ENCODE measurements at regions not wholly inside any gene's neighbourhood (a gene's known extent, or its start where the extent isn't known, plus 50 kb on each side); places are given as distances from the start of the nearest gene placed in this dataset.

- no peaks in the 10 kb centered on the region for H3K36me3 Mint-ChIP-seq
- no peaks in the 10 kb centered on the region for H3K9me3 Mint-ChIP-seq
- DNase-seq (ENCODE audit: low spot score in 2 of 2) = no peak
These were observed 768.4 kb downstream of the LTN1 start for GRCh38 chr21:28224191-28224726.

GRCh38 chr21:28221984-28222383, 770.7 kb downstream of the LTN1 start:
- Mint-ChIP-seq H3K27me3 (no peaks in the 10 kb centered on the region), H3K4me3 (no peak overlapping the region), H3K36me3 (no peaks in the 10 kb centered on the region), H3K27ac (no peak overlapping the region), H3K4me1 (no peaks in the 10 kb centered on the region), H3K9me3 (peaks cover 3% of the 10 kb centered on the region)
- DNase-seq (ENCODE audit: low spot score in 2 of 2) (no peak), ATAC-seq (ENCODE audit: low read depth) (no peak)

More at GRCh38 chr21:28224191-28224726, 768.4 kb downstream of the LTN1 start:
- ATAC-seq (ENCODE audit: low read depth) = no peak
- no peak overlapping the region for H3K27ac Mint-ChIP-seq
- H3K27me3 Mint-ChIP-seq = no peaks in the 10 kb centered on the region
- H3K4me3 Mint-ChIP-seq = no peak overlapping the region
- H3K4me1 Mint-ChIP-seq = no peaks in the 10 kb centered on the region

GRCh38 chr21:28220680-28221079, 772.0 kb downstream of the LTN1 start:
- H3K4me1 Mint-ChIP-seq = no peaks in the 10 kb centered on the region
- ATAC-seq (ENCODE audit: low read depth) (no peak), DNase-seq (ENCODE audit: low spot score in 2 of 2) (no peak)
- H3K36me3 Mint-ChIP-seq = no peaks in the 10 kb centered on the region
- no peak overlapping the region for H3K27ac Mint-ChIP-seq
- no peaks in the 10 kb centered on the region for H3K27me3 Mint-ChIP-seq
- peaks cover 3% of the 10 kb centered on the region for H3K9me3 Mint-ChIP-seq
- no peak overlapping the region for H3K4me3 Mint-ChIP-seq

- Mint-ChIP-seq H3K9me3 (peaks cover 3% of the 10 kb centered on the region), H3K4me1 (no peaks in the 10 kb centered on the region), H3K27me3 (peaks cover 1% of the 10 kb centered on the region), H3K27ac (no peak overlapping the region), H3K36me3 (no peaks in the 10 kb centered on the region), H3K4me3 (no peak overlapping the region)
- ATAC-seq (ENCODE audit: low read depth) = no peak
- no peak for DNase-seq (ENCODE audit: low spot score in 2 of 2)
These were observed 775.6 kb downstream of the LTN1 start for GRCh38 chr21:28216976-28217523.

GRCh38 chr21:28215214-28215954, 777.3 kb downstream of the LTN1 start:
- H3K36me3 Mint-ChIP-seq = no peaks in the 10 kb centered on the region
- DNase-seq (ENCODE audit: low spot score in 2 of 2) = no peak

GRCh38 chr21:28214786-28215185, 777.9 kb downstream of the LTN1 start:
- Mint-ChIP-seq H3K4me1 (no peaks in the 10 kb centered on the region), H3K27ac (no peak overlapping the region), H3K36me3 (no peaks in the 10 kb centered on the region), H3K27me3 (peaks cover 1% of the 10 kb centered on the region), H3K9me3 (peaks cover 3% of the 10 kb centered on the region), H3K4me3 (no peak overlapping the region)
- DNase-seq (ENCODE audit: low spot score in 2 of 2) (no peak), ATAC-seq (ENCODE audit: low read depth) (no peak)

More at GRCh38 chr21:28215214-28215954, 777.3 kb downstream of the LTN1 start:
- Mint-ChIP-seq H3K4me3 (no peak overlapping the region), H3K27me3 (peaks cover 1% of the 10 kb centered on the region), H3K27ac (no peak overlapping the region), H3K9me3 (peaks cover 3% of the 10 kb centered on the region), H3K4me1 (no peaks in the 10 kb centered on the region)
- no peak for ATAC-seq (ENCODE audit: low read depth)

GRCh38 chr21:28213261-28213660, 779.4 kb downstream of the LTN1 start:
- Mint-ChIP-seq H3K27ac (no peak overlapping the region), H3K27me3 (peaks cover 1% of the 10 kb centered on the region), H3K4me1 (no peaks in the 10 kb centered on the region), H3K9me3 (peaks cover 1% of the 10 kb centered on the region), H3K4me3 (no peak overlapping the region), H3K36me3 (no peaks in the 10 kb centered on the region)
- ATAC-seq (ENCODE audit: low read depth) = no peak
- DNase-seq (ENCODE audit: low spot score in 2 of 2) = no peak

- peaks cover 1% of the 10 kb centered on the region for H3K27me3 Mint-ChIP-seq
- ATAC-seq (ENCODE audit: low read depth) (no peak), DNase-seq (ENCODE audit: low spot score in 2 of 2) (no peak)
- no peaks in the 10 kb centered on the region for H3K4me1 Mint-ChIP-seq
- H3K9me3 Mint-ChIP-seq = peaks cover 1% of the 10 kb centered on the region
- no peaks in the 10 kb centered on the region for H3K36me3 Mint-ChIP-seq
- no peak overlapping the region for H3K4me3 Mint-ChIP-seq
- no peak overlapping the region for H3K27ac Mint-ChIP-seq
These were observed 780.6 kb downstream of the LTN1 start for GRCh38 chr21:28212061-28212460.

GRCh38 chr21:28207436-28208173, 785.1 kb downstream of the LTN1 start:
- no peak for DNase-seq (ENCODE audit: low spot score in 2 of 2)
- Mint-ChIP-seq H3K27me3 (no peaks in the 10 kb centered on the region), H3K4me1 (no peaks in the 10 kb centered on the region), H3K36me3 (no peaks in the 10 kb centered on the region), H3K4me3 (no peak overlapping the region), H3K9me3 (peaks cover 4% of the 10 kb centered on the region), H3K27ac (no peak overlapping the region)
- ATAC-seq (ENCODE audit: low read depth) = no peak

- no peaks in the 10 kb centered on the region for H3K27me3 Mint-ChIP-seq
- H3K36me3 Mint-ChIP-seq = peaks cover 2% of the 10 kb centered on the region
- H3K9me3 Mint-ChIP-seq = peaks cover 5% of the 10 kb centered on the region
- DNase-seq (ENCODE audit: low spot score in 2 of 2) = no peak
- ATAC-seq (ENCODE audit: low read depth) = no peak
- H3K4me1 Mint-ChIP-seq = no peaks in the 10 kb centered on the region
- H3K4me3 Mint-ChIP-seq = no peak overlapping the region
- no peak overlapping the region for H3K27ac Mint-ChIP-seq
These were observed 792.0 kb downstream of the LTN1 start for GRCh38 chr21:28200726-28201125.

GRCh38 chr21:28196981-28197380, 795.7 kb downstream of the LTN1 start:
- H3K27me3 Mint-ChIP-seq = no peaks in the 10 kb centered on the region
- ATAC-seq (ENCODE audit: low read depth) (no peak), DNase-seq (ENCODE audit: low spot score in 2 of 2) (no peak)
- H3K4me3 Mint-ChIP-seq = no peak overlapping the region
- peaks cover 2% of the 10 kb centered on the region for H3K36me3 Mint-ChIP-seq
- no peak overlapping the region for H3K27ac Mint-ChIP-seq
- no peaks in the 10 kb centered on the region for H3K4me1 Mint-ChIP-seq
- peaks cover 11% of the 10 kb centered on the region for H3K9me3 Mint-ChIP-seq

- peaks cover 2% of the 10 kb centered on the region for H3K36me3 Mint-ChIP-seq
- DNase-seq (ENCODE audit: low spot score in 2 of 2) = no peak
- ATAC-seq (ENCODE audit: low read depth) = no peak
- peaks cover 11% of the 10 kb centered on the region for H3K9me3 Mint-ChIP-seq
- no peaks in the 10 kb centered on the region for H3K27me3 Mint-ChIP-seq
- no peak overlapping the region for H3K27ac Mint-ChIP-seq
- no peak overlapping the region for H3K4me3 Mint-ChIP-seq
- H3K4me1 Mint-ChIP-seq = no peaks in the 10 kb centered on the region
These were observed 799.5 kb downstream of the LTN1 start for GRCh38 chr21:28193189-28193588.

- Mint-ChIP-seq H3K36me3 (no peaks in the 10 kb centered on the region), H3K4me1 (no peaks in the 10 kb centered on the region), H3K4me3 (no peak overlapping the region), H3K27ac (no peak overlapping the region), H3K9me3 (no peaks in the 10 kb centered on the region), H3K27me3 (no peaks in the 10 kb centered on the region)
- ATAC-seq (ENCODE audit: low read depth) (no peak), DNase-seq (ENCODE audit: low spot score in 2 of 2) (no peak)
These were observed 806.1 kb downstream of the LTN1 start for GRCh38 chr21:28186604-28187003.

GRCh38 chr21:28181730-28182129, 810.9 kb downstream of the LTN1 start:
- Mint-ChIP-seq H3K9me3 (no peaks in the 10 kb centered on the region), H3K4me1 (no peaks in the 10 kb centered on the region), H3K36me3 (no peaks in the 10 kb centered on the region), H3K27ac (no peak overlapping the region), H3K4me3 (no peak overlapping the region), H3K27me3 (no peaks in the 10 kb centered on the region)
- DNase-seq (ENCODE audit: low spot score in 2 of 2) = no peak
- no peak for ATAC-seq (ENCODE audit: low read depth)
